K562 (cell line): ENCODE measurements at regions not wholly inside any gene's neighbourhood (a gene's known extent, or its start where the extent isn't known, plus 50 kb on each side); places are given as distances from the start of the nearest gene placed in this dataset.

ENCODE experiments used
- ATAC-seq: fragments of 200-7000 bp; cut with Tn5 transposase; 3 replicates; pipeline ENCODE4 v1.9.1; 2020; ENCODE audit warnings: moderate library complexity
- BruUV-seq: library from RNA; stranded (reverse); fragments of 400-500 nt; replicated peaks from 2 replicates; lab custom pipeline; 2021; lab: Mats Ljungman, UMichigan
- CTCF ChIA-PET: fragments of 300-600 bp; formaldehyde crosslinking; extraction: SDS; loops from one replicate; lab custom pipeline; 2021; ENCODE audit warnings: low intra/inter-chr PET ratio; lab: Yijun Ruan, JAX
- POLR2A ChIA-PET: fragments of 300-600, 350-650 bp; sonication (Branson Sonifier 250); formaldehyde crosslinking; extraction: SDS; loops from one replicate; lab custom pipeline; 2021; ENCODE audit warnings: antibody characterized with exemption, inconsistent platforms; lab: Yijun Ruan, JAX
- DNase-seq, 4 experiments: peaks; one replicate each; pipeline versions ENCODE4 v3.0.0 to v3.0.0-alpha.2; 2011 to 2018; ENCODE audit warnings: low spot score in 3 of 4, mixed read lengths in 3 of 4; ENCODE audit errors: extremely low read depth in 1 of 4
- FAIRE-seq: peaks from 2 replicates; lab custom pipeline; 2011; peaks lifted over from hg19 to GRCh38; lab: Jason Lieb, UNC
- H2AFZ ChIP-seq: 2 replicates; pipeline ENCODE4 v1.6.0; 2011; ENCODE audit warnings: low read depth, low read length, control low read depth, inconsistent platforms
- H3K27ac ChIP-seq: fragments of 200-600 bp; 3 replicates; pipeline ENCODE4 v1.8.0; 2011; ENCODE audit warnings: low read depth, mild to moderate bottlenecking, control low read depth, inconsistent platforms, low read length, moderate library complexity, mixed read lengths; ENCODE audit errors: extremely low read depth
- H3K27me3 ChIP-seq, 2 experiments: fragments of 300-600 bp in 1 of 2; 2 replicates in 1 of 2; 3 replicates in 1 of 2; pipeline versions ENCODE4 v1.6.0 to v1.8.0; 2011; ENCODE audit warnings: inconsistent platforms in 2 of 2, low read length in 2 of 2, mild to moderate bottlenecking in 1 of 2, mixed read lengths in 1 of 2, moderate library complexity in 1 of 2; ENCODE audit not compliant: control insufficient read depth in 2 of 2, insufficient read depth in 2 of 2
- H3K36me3 ChIP-seq: fragments of 300-600 bp; 3 replicates; pipeline ENCODE4 v1.8.0; 2011; ENCODE audit warnings: mild to moderate bottlenecking, low read length, inconsistent platforms; ENCODE audit not compliant: control insufficient read depth, insufficient read depth
- H3K4me1 ChIP-seq, 2 experiments: fragments of 200-600 bp in 1 of 2; replicated peaks in 1 of 2; 2 replicates in 1 of 2; 3 replicates in 1 of 2; pipeline versions ENCODE4 v1.5.1 to v1.8.0; 2011; ENCODE audit warnings: inconsistent platforms in 2 of 2, low read length in 2 of 2, mild to moderate bottlenecking in 1 of 2, mixed read lengths in 1 of 2, moderate library complexity in 1 of 2; ENCODE audit not compliant: control insufficient read depth in 2 of 2, insufficient read depth in 2 of 2
- H3K4me2 ChIP-seq: 2 replicates; pipeline ENCODE4 v1.6.1; 2011; ENCODE audit warnings: low read length, control low read depth, inconsistent platforms, mixed read lengths; ENCODE audit not compliant: insufficient read depth
- H3K4me3 ChIP-seq: fragments of 200-600 bp; sonication (generic), shearing (Covaris generic); 2 replicates; pipeline ENCODE4 v1.5.1; 2016; ENCODE audit warnings: control low read depth, inconsistent platforms
- H3K79me2 ChIP-seq: fragments of 200-600 bp; 3 replicates; pipeline ENCODE4 v1.8.0; 2011; ENCODE audit warnings: low read length, inconsistent platforms; ENCODE audit not compliant: control insufficient read depth, insufficient read depth
- H3K9ac ChIP-seq, 2 experiments: 2 replicates each; pipeline versions ENCODE4 v1.6.0 to v1.6.1; 2011; ENCODE audit warnings: low read depth in 2 of 2, low read length in 2 of 2, control low read depth in 1 of 2, inconsistent platforms in 1 of 2, mild to moderate bottlenecking in 1 of 2, mixed read lengths in 1 of 2; ENCODE audit not compliant: insufficient read depth in 1 of 2
- H3K9me1 ChIP-seq: one replicate; pipeline ENCODE4 v1.6.0; 2011; ENCODE audit warnings: inconsistent platforms, mild to moderate bottlenecking, low read length, moderate library complexity; ENCODE audit not compliant: control insufficient read depth, insufficient read depth
- H3K9me3 ChIP-seq: replicated peaks from 2 replicates; pipeline ENCODE4 v1.5.1; 2011; ENCODE audit warnings: low read depth, low read length, inconsistent platforms; ENCODE audit not compliant: control insufficient read depth, insufficient read depth
- H4K20me1 ChIP-seq: replicated peaks from 2 replicates; pipeline ENCODE4 v1.6.1; 2011; ENCODE audit warnings: low read length, inconsistent platforms, mixed read lengths; ENCODE audit not compliant: control insufficient read depth, insufficient read depth
- C11orf30 ChIP-seq: fragments of 450-650 bp; IDR thresholded peaks from 2 replicates; pipeline ENCODE4 v1.6.1; 2016; ENCODE audit warnings: low read depth, mild to moderate bottlenecking
- E4F1 ChIP-seq: fragments of 250-450 bp; sonication (Bioruptor Pico); IDR thresholded peaks from 2 replicates; pipeline ENCODE4 v1.5.0; 2021; ENCODE audit warnings: mild to moderate bottlenecking, borderline replicate concordance
- EHMT2 ChIP-seq: fragments of 450-650 bp; IDR thresholded peaks from 2 replicates; pipeline ENCODE4 v1.6.1; 2018; ENCODE audit warnings: antibody characterized with exemption
- MCM2 ChIP-seq: fragments of 450-650 bp; IDR thresholded peaks from 2 replicates; pipeline ENCODE4 v1.6.1; 2017; ENCODE audit warnings: low read depth, mild to moderate bottlenecking
- NR2C2 ChIP-seq, 2 experiments: fragments of 200-800 bp in 1 of 2; sonication (Bioruptor generic) in 1 of 2; sonication (generic) in 1 of 2; formaldehyde crosslinking in 1 of 2; IDR thresholded peaks; 2 replicates each; pipeline versions ENCODE4 v1.6.1 to v1.8.0; 2016 to 2022; ENCODE audit warnings: mild to moderate bottlenecking in 1 of 2, missing compliant biosample characterization in 1 of 2, missing genetic modification characterization in 1 of 2, missing genetic modification reagents in 1 of 2
- NR4A1 ChIP-seq, 2 experiments: fragments of 250-450 bp in 1 of 2; fragments of 450-650 bp in 1 of 2; sonication (Bioruptor Pico) in 1 of 2; IDR thresholded peaks; 2 replicates each; pipeline versions ENCODE4 v1.4.0 to v1.6.1; 2016 to 2020; ENCODE audit warnings: mild to moderate bottlenecking in 2 of 2, missing compliant biosample characterization in 1 of 2, missing genetic modification characterization in 1 of 2, moderate library complexity in 1 of 2
- RAD21 ChIP-seq, 2 experiments: fragments of 250-450 bp in 1 of 2; fragments of 450-650 bp in 1 of 2; sonication (Bioruptor Pico) in 1 of 2; formaldehyde crosslinking in 1 of 2; IDR thresholded peaks in 1 of 2; conservative IDR thresholded peaks in 1 of 2; 2 replicates each; pipeline versions ENCODE4 v1.4.0 to v1.8.0; 2020 to 2022; ENCODE audit warnings: mild to moderate bottlenecking in 2 of 2, moderate library complexity in 1 of 2
- RBM14 ChIP-seq: fragments of 200-400 bp; formaldehyde crosslinking; IDR thresholded peaks from 2 replicates; pipeline ENCODE4 v1.6.1; 2018; ENCODE audit warnings: low read depth, mild to moderate bottlenecking, low read length, moderate library complexity, borderline replicate concordance; ENCODE audit not compliant: insufficient read depth
- SMARCA4 ChIP-seq: fragments of 450-650 bp; IDR thresholded peaks from 2 replicates; pipeline ENCODE4 v1.6.1; 2016
- STAT5A ChIP-seq: IDR thresholded peaks from 2 replicates; pipeline ENCODE4 v1.6.1; 2012; ENCODE audit warnings: low read length, inconsistent platforms, borderline replicate concordance
- TAF15 ChIP-seq: fragments of 200-400 bp; formaldehyde crosslinking; IDR thresholded peaks from 2 replicates; pipeline ENCODE4 v1.6.1; 2017; ENCODE audit warnings: mild to moderate bottlenecking, low read depth, low read length, moderate library complexity
- U2AF2 ChIP-seq: fragments of 200-400 bp; formaldehyde crosslinking; optimal IDR thresholded peaks from 2 replicates; pipeline ENCODE3; 2017; ENCODE audit warnings: low read depth, mild to moderate bottlenecking, low read length
- ZNF316 ChIP-seq: fragments of 450-650 bp; IDR thresholded peaks from 2 replicates; pipeline ENCODE4 v1.6.1; 2016
- ZNF77 ChIP-seq: fragments of 250-450 bp; sonication (Bioruptor Pico); IDR thresholded peaks from 2 replicates; pipeline ENCODE4 v1.5.0; 2020
- WGBS: fragments of 100-300 bp; shearing (Covaris generic); methylation state at CpG from one replicate; pipeline ENCODE4 v1.1.6; 2016; ENCODE audit warnings: low coverage, mixed read lengths; ENCODE audit not compliant: insufficient coverage; ENCODE audit errors: missing lambda C conversion rate; 5-methylcytosine and 5-hydroxymethylcytosine counted together
- in situ Hi-C: fragments of 300-500 bp; cut with MboI; formaldehyde crosslinking; loops from 4 replicates; pipeline ENCODE4 v1.15.0; 2018; ENCODE audit warnings: inconsistent platforms, mixed read lengths
- intact Hi-C: fragments of 100-400 bp; cut with micrococcal nuclease; formaldehyde crosslinking; loops from 2 replicates; pipeline ENCODE4 v1.14.2; 2022

- no peak for DNase-seq
- POLR2A ChIA-PET = no interaction called here
- no peak overlapping the region for H2AFZ ChIP-seq
- in situ Hi-C loops = no loop called here
- TF ChIP-seq RAD21 (CRISPR knock-in tag; conservative IDR thresholded peaks at IDR 0.05 in 1 of 2, IDR thresholded peaks at IDR 0.05 in 1 of 2) = peak in 1 of 2 experiments; percentile 29; a peak in 2 of 4 replicates
- TF ChIP-seq EHMT2 = no peak
- TF ChIP-seq, all 486 proteins: peak for 1
- Histone ChIP-seq H3K4me3 (no peak overlapping the region), H3K9ac (no peak overlapping the region), H3K79me2 (no peaks in the 10 kb centered on the region), H4K20me1 (no peaks in the 10 kb centered on the region), H3K27ac (no peak overlapping the region), H3K4me2 (no peak overlapping the region), H3K27me3 (no peaks in the 10 kb centered on the region), H3K36me3 (no peaks in the 10 kb centered on the region), H3K4me1 (no peaks in the 10 kb centered on the region), H3K9me1 (no peaks in the 10 kb centered on the region), H3K9me3 (no peaks in the 10 kb centered on the region; the same call in 1 of the 2 replicates)
- CTCF ChIA-PET = no interaction called here
- 0% methylated on average over 4 of the region's 4 CpGs for WGBS
- FAIRE-seq = no peak
- intact Hi-C loops = no loop called here
- ATAC-seq = no peak
- BruUV-seq = no TSS peak
Measured at GRCh38 chr11:91513734-91514133, 710.9 kb upstream of the FAT3 start.

GRCh38 chr11:91497847-91498246 is 726.8 kb upstream of the FAT3 start:
- no peaks in the 10 kb centered on the region; the same call in 1 of the 2 replicates for H3K9me3 ChIP-seq
- H3K9ac ChIP-seq = no peak overlapping the region
- FAIRE-seq = no peak
- intact Hi-C loops = no loop called here
- WGBS = 0% methylated on average over 1 of the region's 1 CpG
- in situ Hi-C loops = no loop called here
- H3K9me1 ChIP-seq = no peaks in the 10 kb centered on the region
- ChIA-PET POLR2A (no interaction called here), CTCF (no interaction called here)
- no peaks in the 10 kb centered on the region for H3K79me2 ChIP-seq
- BruUV-seq = no TSS peak
- H3K4me1 ChIP-seq = no peaks in the 10 kb centered on the region
- TF ChIP-seq MCM2 (no peak), ZNF316 (peak; percentile 62; the same call in 1 of the 2 replicates), C11orf30 (peak; percentile 33; the same call in 1 of the 2 replicates), NR2C2 (CRISPR knock-in tag; IDR thresholded peaks at IDR 0.05) (no peak), NR2C2 (tag; IDR thresholded peaks at IDR 0.05) (no peak), E4F1 (CRISPR knock-in tag) (no peak), SMARCA4 (no peak), TAF15 (no peak), NR4A1 (CRISPR knock-in tag; IDR thresholded peaks at IDR 0.05) (no peak), NR4A1 (tag; IDR thresholded peaks at IDR 0.05) (no peak), ZNF77 (CRISPR knock-in tag) (no peak), STAT5A (no peak), U2AF2 (no peak), RBM14 (no peak)
- no peak overlapping the region for H3K4me2 ChIP-seq
- H4K20me1 ChIP-seq = no peaks in the 10 kb centered on the region
- DNase-seq = no peak
- H3K4me3 ChIP-seq = no peak overlapping the region
- H2AFZ ChIP-seq = no peak overlapping the region
- no peak overlapping the region for H3K27ac ChIP-seq
- no peaks in the 10 kb centered on the region for H3K36me3 ChIP-seq
- no peak for ATAC-seq
- H3K27me3 ChIP-seq = no peaks in the 10 kb centered on the region
